ENCODE measurements at regions not wholly inside any gene's neighbourhood (a gene's known extent, or its start where the extent isn't known, plus 50 kb on each side); places are given as distances from the start of the nearest gene placed in this dataset.

GRCh38 chr12:100721169-100721568, 73.4 kb upstream of the ANO4 start:
- TF ChIP-seq POLR2A (IDR thresholded peaks at IDR 0.05; ENCODE audit: low read depth), result no peak
- TF ChIP-seq CTCF (IDR thresholded peaks at IDR 0.05), result no peak
- no peak for TF ChIP-seq POLR2AphosphoS5 (IDR thresholded peaks at IDR 0.05)

Data from esophagus muscularis mucosa (tissue), 3 donors.